ENCODE measurements at regions not wholly inside any gene's neighbourhood (a gene's known extent, or its start where the extent isn't known, plus 50 kb on each side); places are given as distances from the start of the nearest gene placed in this dataset.

GRCh38 chr6:156029286-156029985 lies 573.8 kb upstream of the NOX3 start:
- Histone ChIP-seq H3K27ac (replicated peaks in 1 of 4) (no peak overlapping the region), H3K9me3 (peaks cover 0 to 27% (median 15%) of the 10 kb centered on the region in 4 donors), H3K36me3 (no peaks in the 10 kb centered on the region), H3K27me3 (no peaks in the 10 kb centered on the region), H3K4me3 (no peak overlapping the region), H3K4me1 (peaks cover 0 to 12% (median 4%) of the 10 kb centered on the region in 4 donors)
- TF ChIP-seq POLR2A (IDR thresholded peaks at IDR 0.05; ENCODE audit: low read depth) (no peak), EP300 (IDR thresholded peaks at IDR 0.05) (no peak), POLR2AphosphoS5 (IDR thresholded peaks at IDR 0.05) (no peak)
- TF ChIP-seq, protein P1, sequence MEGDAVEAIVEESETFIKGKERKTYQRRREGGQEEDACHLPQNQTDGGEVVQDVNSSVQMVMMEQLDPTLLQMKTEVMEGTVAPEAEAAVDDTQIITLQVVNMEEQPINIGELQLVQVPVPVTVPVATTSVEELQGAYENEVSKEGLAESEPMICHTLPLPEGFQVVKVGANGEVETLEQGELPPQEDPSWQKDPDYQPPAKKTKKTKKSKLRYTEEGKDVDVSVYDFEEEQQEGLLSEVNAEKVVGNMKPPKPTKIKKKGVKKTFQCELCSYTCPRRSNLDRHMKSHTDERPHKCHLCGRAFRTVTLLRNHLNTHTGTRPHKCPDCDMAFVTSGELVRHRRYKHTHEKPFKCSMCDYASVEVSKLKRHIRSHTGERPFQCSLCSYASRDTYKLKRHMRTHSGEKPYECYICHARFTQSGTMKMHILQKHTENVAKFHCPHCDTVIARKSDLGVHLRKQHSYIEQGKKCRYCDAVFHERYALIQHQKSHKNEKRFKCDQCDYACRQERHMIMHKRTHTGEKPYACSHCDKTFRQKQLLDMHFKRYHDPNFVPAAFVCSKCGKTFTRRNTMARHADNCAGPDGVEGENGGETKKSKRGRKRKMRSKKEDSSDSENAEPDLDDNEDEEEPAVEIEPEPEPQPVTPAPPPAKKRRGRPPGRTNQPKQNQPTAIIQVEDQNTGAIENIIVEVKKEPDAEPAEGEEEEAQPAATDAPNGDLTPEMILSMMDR (IDR thresholded peaks at IDR 0.05), result no peak
- intact Hi-C loops (cut with DNase I), result no loop called here
- WGBS, result 86% methylated on average over 13 of the region's 13 CpGs
- peak; percentile 17 for DNase-seq (ENCODE audit: extremely low spot score)

GRCh38 chr6:156028335-156029131 lies 572.9 kb upstream of the NOX3 start:
- TF ChIP-seq POLR2A (IDR thresholded peaks at IDR 0.05; ENCODE audit: low read depth), result no peak
- Histone ChIP-seq H3K4me3 (no peak overlapping the region), H3K27ac (replicated peaks in 1 of 4) (no peak overlapping the region), H3K9me3 (peaks cover 0 to 30% (median 17%) of the 10 kb centered on the region in 4 donors), H3K27me3 (no peaks in the 10 kb centered on the region), H3K4me1 (peaks cover 0 to 12% (median 4%) of the 10 kb centered on the region in 4 donors), H3K36me3 (no peaks in the 10 kb centered on the region)
- 63% methylated on average over 15 of the region's 15 CpGs for WGBS
- DNase-seq (ENCODE audit: extremely low spot score), result no peak
- intact Hi-C loops (cut with DNase I), result no loop called here

DNA sequence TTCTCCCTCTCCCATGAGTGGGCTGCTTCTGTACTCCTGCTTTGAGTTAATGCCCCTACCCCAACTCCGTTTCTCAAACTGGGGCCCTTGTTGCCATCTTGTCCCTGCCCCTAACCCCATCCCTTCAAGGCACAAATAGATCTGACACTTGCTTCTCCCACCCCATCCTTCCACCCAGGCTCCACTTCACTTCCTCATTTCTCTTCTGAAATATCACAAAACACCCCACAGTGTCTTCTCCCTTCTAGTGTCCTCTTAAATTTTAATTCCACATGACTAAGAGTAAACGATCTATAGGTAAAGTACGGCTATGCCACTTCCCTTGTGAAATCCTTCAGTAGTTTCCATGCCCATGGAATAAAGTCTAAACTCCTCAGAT lies 571.6 kb upstream of the NOX3 start:
- no peaks in the 10 kb centered on the region for H3K36me3 ChIP-seq
- WGBS, result 56% methylated on average over 3 of the region's 3 CpGs
- no peak overlapping the region for H3K27ac ChIP-seq (replicated peaks in 1 of 4)
- TF ChIP-seq, protein P1 (IDR thresholded peaks at IDR 0.05), result no peak
- TF ChIP-seq EP300 (IDR thresholded peaks at IDR 0.05), result no peak
- no peak for TF ChIP-seq POLR2AphosphoS5 (IDR thresholded peaks at IDR 0.05)
- TF ChIP-seq POLR2A (IDR thresholded peaks at IDR 0.05; ENCODE audit: low read depth), result no peak
- peaks cover 0 to 12% (median 4%) of the 10 kb centered on the region in 4 donors for H3K4me1 ChIP-seq
- DNase-seq (ENCODE audit: extremely low spot score), result no peak
- H3K9me3 ChIP-seq, result peaks cover 0 to 22% (median 15%) of the 10 kb centered on the region in 4 donors
- no peak overlapping the region for H3K4me3 ChIP-seq
- H3K27me3 ChIP-seq, result no peaks in the 10 kb centered on the region
- intact Hi-C loops (cut with DNase I), result no loop called here

GRCh38 chr6:156026486-156027247 lies 571.0 kb upstream of the NOX3 start:
- TF ChIP-seq POLR2AphosphoS5 (IDR thresholded peaks at IDR 0.05) (no peak), EP300 (IDR thresholded peaks at IDR 0.05) (no peak), POLR2A (IDR thresholded peaks at IDR 0.05; ENCODE audit: low read depth) (no peak)
- TF ChIP-seq, protein P1 (IDR thresholded peaks at IDR 0.05), result no peak
- Histone ChIP-seq H3K27me3 (no peaks in the 10 kb centered on the region), H3K4me1 (peaks cover 0 to 13% (median 5%) of the 10 kb centered on the region in 4 donors), H3K4me3 (no peak overlapping the region), H3K27ac (replicated peaks in 1 of 4) (no peak overlapping the region), H3K9me3 (peaks cover 0 to 22% (median 15%) of the 10 kb centered on the region in 4 donors), H3K36me3 (no peaks in the 10 kb centered on the region)
- no peak for DNase-seq (ENCODE audit: extremely low spot score)
- WGBS, result 34% methylated on average over 4 of the region's 4 CpGs
- intact Hi-C loops (cut with DNase I), result no loop called here

DNA sequence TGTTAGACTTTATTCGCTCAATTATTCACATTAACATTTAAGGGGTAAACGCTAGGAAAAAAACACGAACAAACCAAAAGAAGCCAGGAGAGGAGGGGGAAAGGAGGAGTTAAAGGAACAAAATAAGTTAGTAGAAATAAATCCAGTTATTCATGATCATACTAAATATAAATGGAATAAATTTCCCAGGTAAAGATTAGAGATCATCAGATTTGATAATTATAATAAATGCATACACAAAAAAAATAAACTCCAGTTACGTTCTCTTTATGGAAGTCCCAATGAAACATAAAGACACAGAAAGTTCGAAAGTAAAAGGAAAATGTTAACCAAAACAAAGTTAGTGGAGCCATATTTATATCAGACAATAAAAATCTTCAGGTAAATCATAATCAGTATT lies 568.7 kb upstream of the NOX3 start:
- intact Hi-C loops (cut with DNase I), result no loop called here
- WGBS, result 92% methylated on average over 5 of the region's 5 CpGs
- DNase-seq (ENCODE audit: extremely low spot score), result no peak

More for the DNA sequence above, 568.7 kb upstream of the NOX3 start:
- Histone ChIP-seq H3K9me3 (peaks cover 0 to 22% (median 15%) of the 10 kb centered on the region in 4 donors), H3K27me3 (no peaks in the 10 kb centered on the region), H3K36me3 (no peaks in the 10 kb centered on the region), H3K27ac (replicated peaks in 1 of 4) (no peak overlapping the region), H3K4me3 (no peak overlapping the region), H3K4me1 (peaks cover 0 to 18% (median 8%) of the 10 kb centered on the region in 4 donors)
- TF ChIP-seq EP300 (IDR thresholded peaks at IDR 0.05) (no peak), POLR2A (IDR thresholded peaks at IDR 0.05; ENCODE audit: low read depth) (no peak), POLR2AphosphoS5 (IDR thresholded peaks at IDR 0.05) (no peak)
- TF ChIP-seq, protein P1 (IDR thresholded peaks at IDR 0.05), result no peak

Measured in esophagus muscularis mucosa (tissue), 4 donors.